ENCODE measurements at regions not wholly inside any gene's neighbourhood (a gene's known extent, or its start where the extent isn't known, plus 50 kb on each side); places are given as distances from the start of the nearest gene placed in this dataset.

DNA sequence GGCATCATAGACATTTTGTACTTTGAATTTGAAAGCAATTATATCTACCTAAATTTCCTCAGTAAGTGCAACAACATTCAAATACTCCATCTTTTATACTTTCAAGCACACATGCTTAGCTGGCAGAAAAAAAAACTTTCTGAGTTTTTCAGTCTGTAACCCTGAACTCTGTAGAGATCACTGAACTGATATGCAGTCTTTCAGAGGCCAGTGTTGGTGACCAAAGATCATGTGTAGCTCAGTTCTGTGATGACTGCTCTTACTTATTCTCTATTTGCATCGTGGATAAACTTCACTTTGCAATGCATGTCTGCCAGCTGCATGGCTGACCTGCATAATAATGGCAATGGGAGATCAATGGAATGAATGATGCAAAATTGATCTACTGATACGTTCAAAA is 431.3 kb downstream of the FRK start:
- Mint-ChIP-seq H3K4me3 (no peak overlapping the region), H3K27ac (no peak overlapping the region), H3K9me3 (peaks cover 0 to 3% (median 0%) of the 10 kb centered on the region in 7 donors), H3K36me3 (no peaks in the 10 kb centered on the region), H3K4me1 (no peaks in the 10 kb centered on the region), H3K27me3 (no peaks in the 10 kb centered on the region)
- no peaks in the 10 kb centered on the region for H3K27me3 ChIP-seq (ENCODE audit: control insufficient read depth, insufficient read depth, low read length)
- H3K27ac ChIP-seq (ENCODE audit: insufficient read depth, low read length, poor library complexity, severe bottlenecking), result no peak overlapping the region
- H3K9me3 ChIP-seq (ENCODE audit: control insufficient read depth in 2 of 2, low read length in 2 of 2), result peaks cover 0 to 4% of the 10 kb centered on the region in 2 experiments
- DNase-seq (no peak), ATAC-seq (ENCODE audit: low read depth in 2 of 2) (no peak)
- no peak overlapping the region for H3K4me3 ChIP-seq (ENCODE audit: low read depth, low read length)
- no peaks in the 10 kb centered on the region for H3K4me1 ChIP-seq (ENCODE audit: control insufficient read depth, insufficient read depth, low read length, poor library complexity, severe bottlenecking)
- H3K36me3 ChIP-seq (ENCODE audit: control insufficient read depth, insufficient read depth, low read length), result no peaks in the 10 kb centered on the region

DNA sequence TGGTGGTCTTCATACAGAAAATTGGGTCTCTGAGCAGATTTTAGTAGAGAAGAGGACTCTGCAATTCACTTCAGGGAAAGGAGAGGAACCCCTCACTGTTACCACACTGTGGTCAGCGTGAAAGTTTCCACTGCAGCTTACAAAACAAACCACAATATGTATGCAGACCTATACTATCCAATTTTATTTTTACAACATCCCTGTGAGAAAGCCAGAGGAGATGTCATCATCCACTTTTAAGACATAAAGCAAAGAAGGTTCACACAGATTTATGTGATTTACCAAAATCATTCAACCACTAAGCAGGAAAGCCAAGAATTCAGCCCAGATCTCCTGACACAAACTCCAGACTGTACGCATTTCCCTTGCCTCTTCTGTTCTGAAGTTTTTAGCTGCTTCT is 442.4 kb downstream of the FRK start:
- H3K27me3 Mint-ChIP-seq, result no peaks in the 10 kb centered on the region
- DNase-seq, result no peak
- Histone ChIP-seq H3K9me3 (ENCODE audit: control insufficient read depth in 2 of 2, low read length in 2 of 2) (no peaks in the 10 kb centered on the region), H3K36me3 (ENCODE audit: control insufficient read depth, insufficient read depth, low read length) (no peaks in the 10 kb centered on the region), H3K4me3 (ENCODE audit: low read depth, low read length) (no peak overlapping the region), H3K27ac (ENCODE audit: insufficient read depth, low read length, poor library complexity, severe bottlenecking) (no peak overlapping the region), H3K4me1 (ENCODE audit: control insufficient read depth, insufficient read depth, low read length, poor library complexity, severe bottlenecking) (no peaks in the 10 kb centered on the region), H3K27me3 (ENCODE audit: control insufficient read depth, insufficient read depth, low read length) (no peaks in the 10 kb centered on the region)
- no peak for ATAC-seq (ENCODE audit: low read depth in 2 of 2)
- H3K4me1 Mint-ChIP-seq, result no peaks in the 10 kb centered on the region
- H3K36me3 Mint-ChIP-seq, result no peaks in the 10 kb centered on the region
- H3K27ac Mint-ChIP-seq, result no peak overlapping the region
- H3K4me3 Mint-ChIP-seq, result no peak overlapping the region
- peaks cover 2 to 20% (median 6%) of the 10 kb centered on the region in 7 donors for H3K9me3 Mint-ChIP-seq

DNA sequence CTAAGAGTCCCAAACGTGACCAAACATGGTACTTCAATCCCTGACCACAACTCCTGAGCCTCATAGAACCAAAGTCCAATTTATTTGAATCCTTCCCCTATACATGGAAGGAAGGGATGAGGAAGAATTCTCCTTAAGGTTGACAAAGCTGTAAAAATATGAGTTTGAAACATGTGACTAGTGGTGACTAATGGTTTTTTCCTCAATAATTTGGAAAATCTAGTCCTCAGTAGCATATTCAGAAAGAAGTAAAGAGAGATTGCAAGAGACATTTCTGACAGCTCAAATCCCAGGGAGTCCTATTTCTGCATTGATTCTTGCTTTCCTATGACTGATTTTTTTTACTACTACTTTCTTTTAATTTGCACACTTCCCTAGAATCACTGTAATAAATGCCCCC is 443.7 kb downstream of the FRK start:
- no peaks in the 10 kb centered on the region for H3K4me1 Mint-ChIP-seq
- H3K27me3 Mint-ChIP-seq, result no peaks in the 10 kb centered on the region
- no peaks in the 10 kb centered on the region for H3K4me1 ChIP-seq (ENCODE audit: control insufficient read depth, insufficient read depth, low read length, poor library complexity, severe bottlenecking)
- H3K9me3 ChIP-seq (ENCODE audit: control insufficient read depth in 2 of 2, low read length in 2 of 2), result no peaks in the 10 kb centered on the region
- no peak overlapping the region for H3K4me3 ChIP-seq (ENCODE audit: low read depth, low read length)
- H3K27me3 ChIP-seq (ENCODE audit: control insufficient read depth, insufficient read depth, low read length), result no peaks in the 10 kb centered on the region
- H3K27ac ChIP-seq (ENCODE audit: insufficient read depth, low read length, poor library complexity, severe bottlenecking), result no peak overlapping the region
- H3K4me3 Mint-ChIP-seq, result no peak overlapping the region
- H3K27ac Mint-ChIP-seq, result no peak overlapping the region
- DNase-seq, result no peak
- H3K36me3 Mint-ChIP-seq, result no peaks in the 10 kb centered on the region
- ATAC-seq (ENCODE audit: low read depth in 2 of 2), result no peak
- peaks cover 0 to 8% (median 5%) of the 10 kb centered on the region in 7 donors for H3K9me3 Mint-ChIP-seq
- no peaks in the 10 kb centered on the region for H3K36me3 ChIP-seq (ENCODE audit: control insufficient read depth, insufficient read depth, low read length)

DNA sequence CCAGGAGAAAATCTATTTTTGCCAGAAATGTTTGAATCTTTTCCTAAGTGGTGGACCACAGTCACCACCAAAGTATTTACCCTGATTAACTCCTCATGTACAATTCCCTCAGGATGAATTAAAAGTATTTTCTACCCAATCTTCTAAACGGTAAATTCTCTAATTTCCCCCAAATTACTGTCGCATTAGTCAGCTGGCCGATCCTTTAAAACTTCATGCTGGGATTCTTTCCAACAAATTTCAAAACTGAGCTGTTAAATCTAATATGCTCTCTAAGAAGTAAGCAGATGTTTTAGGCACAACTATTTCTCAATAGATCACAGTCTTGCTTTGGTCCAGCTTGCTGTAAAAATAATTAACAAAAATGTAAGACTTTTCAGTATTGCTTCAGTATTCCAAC is 447.2 kb downstream of the FRK start:
- no peaks in the 10 kb centered on the region for H3K36me3 ChIP-seq (ENCODE audit: control insufficient read depth, insufficient read depth, low read length)
- H3K27ac ChIP-seq (ENCODE audit: insufficient read depth, low read length, poor library complexity, severe bottlenecking), result no peak overlapping the region
- Mint-ChIP-seq H3K36me3 (no peaks in the 10 kb centered on the region), H3K27me3 (no peaks in the 10 kb centered on the region), H3K4me3 (no peak overlapping the region), H3K4me1 (no peaks in the 10 kb centered on the region), H3K27ac (no peak overlapping the region), H3K9me3 (peaks cover 0 to 8% (median 5%) of the 10 kb centered on the region in 7 donors)
- DNase-seq, result no peak
- no peak for ATAC-seq (ENCODE audit: low read depth in 2 of 2)
- H3K4me1 ChIP-seq (ENCODE audit: control insufficient read depth, insufficient read depth, low read length, poor library complexity, severe bottlenecking), result no peaks in the 10 kb centered on the region
- H3K9me3 ChIP-seq (ENCODE audit: control insufficient read depth in 2 of 2, low read length in 2 of 2), result no peaks in the 10 kb centered on the region
- H3K27me3 ChIP-seq (ENCODE audit: control insufficient read depth, insufficient read depth, low read length), result no peaks in the 10 kb centered on the region
- no peak overlapping the region for H3K4me3 ChIP-seq (ENCODE audit: low read depth, low read length)

DNA sequence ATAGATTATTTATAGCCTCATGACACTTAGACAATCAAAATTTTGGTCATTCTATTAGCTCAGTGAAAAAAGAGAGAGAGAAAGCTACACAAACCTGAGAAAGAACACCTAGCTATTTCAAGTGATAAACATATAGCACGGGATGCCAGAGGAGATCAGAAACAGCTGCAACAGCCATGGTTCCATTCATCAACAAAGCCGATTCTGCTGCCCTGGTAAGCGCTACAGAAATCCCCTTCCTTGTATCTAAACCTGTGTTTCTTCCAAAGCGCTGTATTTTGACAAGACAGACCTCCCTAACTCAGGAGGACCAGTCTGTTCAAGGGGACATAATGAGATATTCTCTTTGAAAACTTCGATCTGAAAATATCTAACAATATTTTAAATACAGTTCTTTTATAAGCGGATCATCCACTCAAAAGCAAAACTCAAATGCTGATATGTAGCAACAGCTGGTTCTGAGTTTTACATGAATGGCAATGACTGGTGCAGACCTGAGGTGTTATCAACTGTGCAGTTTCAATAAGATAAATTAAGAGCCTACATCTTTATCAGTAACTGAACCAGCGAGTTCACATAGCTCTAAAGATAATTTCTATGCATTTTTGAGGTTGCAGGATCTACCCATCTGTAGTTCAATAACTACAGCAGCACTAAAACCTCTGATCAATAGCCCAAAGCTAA is 447.8 kb downstream of the FRK start:
- no peak for ATAC-seq (ENCODE audit: low read depth in 2 of 2)
- H3K9me3 ChIP-seq (ENCODE audit: control insufficient read depth in 2 of 2, low read length in 2 of 2), result no peaks in the 10 kb centered on the region
- no peaks in the 10 kb centered on the region for H3K36me3 ChIP-seq (ENCODE audit: control insufficient read depth, insufficient read depth, low read length)
- H3K27me3 ChIP-seq (ENCODE audit: control insufficient read depth, insufficient read depth, low read length), result no peaks in the 10 kb centered on the region
- peaks cover 0 to 8% (median 4%) of the 10 kb centered on the region in 7 donors for H3K9me3 Mint-ChIP-seq
- H3K4me1 Mint-ChIP-seq, result no peaks in the 10 kb centered on the region
- no peak overlapping the region for H3K4me3 ChIP-seq (ENCODE audit: low read depth, low read length)
- no peak overlapping the region for H3K27ac ChIP-seq (ENCODE audit: insufficient read depth, low read length, poor library complexity, severe bottlenecking)
- no peaks in the 10 kb centered on the region for H3K27me3 Mint-ChIP-seq
- H3K4me3 Mint-ChIP-seq, result no peak overlapping the region
- H3K4me1 ChIP-seq (ENCODE audit: control insufficient read depth, insufficient read depth, low read length, poor library complexity, severe bottlenecking), result no peaks in the 10 kb centered on the region
- no peak overlapping the region for H3K27ac Mint-ChIP-seq
- DNase-seq, result no peak
- H3K36me3 Mint-ChIP-seq, result no peaks in the 10 kb centered on the region

DNA sequence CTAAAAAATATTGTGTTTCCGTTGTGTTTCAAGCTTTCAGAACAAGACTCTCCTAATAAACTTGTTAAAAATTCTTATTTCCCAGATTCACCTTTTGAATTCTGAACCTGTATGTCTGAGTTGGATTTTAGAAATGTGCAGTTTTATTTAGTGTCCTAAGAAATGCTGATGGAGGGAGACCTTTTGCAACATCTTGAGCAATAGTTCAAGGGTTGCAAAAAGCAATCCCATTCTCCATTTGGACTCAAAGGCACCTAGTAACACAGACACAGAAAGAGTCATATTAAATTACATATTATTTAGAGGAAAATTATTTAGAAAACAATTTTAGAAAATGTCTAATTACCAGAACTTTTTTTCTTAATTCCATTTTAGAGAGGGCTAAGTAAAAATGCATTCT is 448.5 kb downstream of the FRK start:
- DNase-seq (no peak), ATAC-seq (ENCODE audit: low read depth in 2 of 2) (no peak)
- H3K9me3 Mint-ChIP-seq, result peaks cover 0 to 8% (median 5%) of the 10 kb centered on the region in 7 donors
- no peaks in the 10 kb centered on the region for H3K4me1 ChIP-seq (ENCODE audit: control insufficient read depth, insufficient read depth, low read length, poor library complexity, severe bottlenecking)
- no peak overlapping the region for H3K4me3 Mint-ChIP-seq
- H3K4me3 ChIP-seq (ENCODE audit: low read depth, low read length), result no peak overlapping the region
- no peaks in the 10 kb centered on the region for H3K27me3 Mint-ChIP-seq
- H3K36me3 Mint-ChIP-seq, result no peaks in the 10 kb centered on the region
- H3K4me1 Mint-ChIP-seq, result no peaks in the 10 kb centered on the region
- H3K27ac ChIP-seq (ENCODE audit: insufficient read depth, low read length, poor library complexity, severe bottlenecking), result no peak overlapping the region
- H3K36me3 ChIP-seq (ENCODE audit: control insufficient read depth, insufficient read depth, low read length), result no peaks in the 10 kb centered on the region
- no peak overlapping the region for H3K27ac Mint-ChIP-seq
- H3K27me3 ChIP-seq (ENCODE audit: control insufficient read depth, insufficient read depth, low read length), result no peaks in the 10 kb centered on the region
- H3K9me3 ChIP-seq (ENCODE audit: control insufficient read depth in 2 of 2, low read length in 2 of 2), result no peaks in the 10 kb centered on the region

DNA sequence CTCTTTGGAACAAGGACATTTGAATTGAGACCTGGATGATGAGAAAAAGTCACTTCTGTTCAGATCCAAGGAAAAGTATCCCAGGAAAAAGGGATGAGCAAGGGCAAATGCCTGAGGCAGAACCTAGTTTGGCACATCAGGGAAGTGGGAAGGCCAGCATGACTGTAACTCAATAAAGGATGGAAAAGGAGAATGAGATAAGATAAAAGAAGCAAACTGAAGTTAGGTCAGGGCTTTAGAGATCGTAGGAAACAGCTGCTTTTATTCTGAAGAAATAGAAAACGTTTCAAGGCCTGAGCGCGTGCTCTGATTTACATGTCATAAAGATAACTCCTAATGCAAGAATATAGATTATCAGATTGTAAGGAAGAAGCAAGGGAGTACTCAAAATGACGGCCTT is 450.0 kb downstream of the FRK start:
- no peaks in the 10 kb centered on the region for H3K27me3 ChIP-seq (ENCODE audit: control insufficient read depth, insufficient read depth, low read length)
- H3K4me1 ChIP-seq (ENCODE audit: control insufficient read depth, insufficient read depth, low read length, poor library complexity, severe bottlenecking), result no peaks in the 10 kb centered on the region
- H3K27ac ChIP-seq (ENCODE audit: insufficient read depth, low read length, poor library complexity, severe bottlenecking), result no peak overlapping the region
- Mint-ChIP-seq H3K27me3 (no peaks in the 10 kb centered on the region), H3K27ac (no peak overlapping the region), H3K4me3 (no peak overlapping the region), H3K9me3 (peaks cover 0 to 9% (median 2%) of the 10 kb centered on the region in 7 donors), H3K4me1 (no peaks in the 10 kb centered on the region), H3K36me3 (no peaks in the 10 kb centered on the region)
- no peak overlapping the region for H3K4me3 ChIP-seq (ENCODE audit: low read depth, low read length)
- H3K9me3 ChIP-seq (ENCODE audit: control insufficient read depth in 2 of 2, low read length in 2 of 2), result no peaks in the 10 kb centered on the region
- no peaks in the 10 kb centered on the region for H3K36me3 ChIP-seq (ENCODE audit: control insufficient read depth, insufficient read depth, low read length)
- no peak for ATAC-seq (ENCODE audit: low read depth in 2 of 2)
- DNase-seq, result no peak

DNA sequence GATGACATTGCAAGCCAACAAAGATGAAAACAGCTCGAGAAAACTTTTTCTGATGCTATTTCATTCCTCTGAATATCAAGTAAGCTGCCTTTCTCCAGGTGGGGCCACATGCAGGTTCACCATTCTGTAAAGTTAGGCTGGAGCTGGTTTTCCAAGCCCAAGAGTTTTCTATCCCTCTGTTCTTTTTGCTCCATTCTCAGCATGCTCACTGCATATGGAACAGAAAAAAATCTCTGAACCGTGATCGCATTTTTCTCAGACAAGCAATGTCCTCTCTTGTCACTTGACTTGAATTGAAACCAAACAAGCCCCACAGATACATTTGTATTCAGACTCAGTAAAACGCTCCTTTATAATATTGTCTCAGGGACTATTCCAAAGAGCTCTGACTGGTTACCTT is 451.6 kb downstream of the FRK start:
- DNase-seq (no peak), ATAC-seq (ENCODE audit: low read depth in 2 of 2) (no peak)
- H3K36me3 Mint-ChIP-seq, result no peaks in the 10 kb centered on the region
- H3K36me3 ChIP-seq (ENCODE audit: control insufficient read depth, insufficient read depth, low read length), result no peaks in the 10 kb centered on the region
- no peak overlapping the region for H3K27ac Mint-ChIP-seq
- H3K27ac ChIP-seq (ENCODE audit: insufficient read depth, low read length, poor library complexity, severe bottlenecking), result no peak overlapping the region
- no peaks in the 10 kb centered on the region for H3K27me3 ChIP-seq (ENCODE audit: control insufficient read depth, insufficient read depth, low read length)
- H3K4me3 ChIP-seq (ENCODE audit: low read depth, low read length), result no peak overlapping the region
- peaks cover 1 to 14% (median 4%) of the 10 kb centered on the region in 7 donors for H3K9me3 Mint-ChIP-seq
- no peaks in the 10 kb centered on the region for H3K9me3 ChIP-seq (ENCODE audit: control insufficient read depth in 2 of 2, low read length in 2 of 2)
- H3K4me1 ChIP-seq (ENCODE audit: control insufficient read depth, insufficient read depth, low read length, poor library complexity, severe bottlenecking), result no peaks in the 10 kb centered on the region
- H3K4me3 Mint-ChIP-seq, result no peak overlapping the region
- H3K27me3 Mint-ChIP-seq, result no peaks in the 10 kb centered on the region
- H3K4me1 Mint-ChIP-seq, result no peaks in the 10 kb centered on the region

Measured in CD4-positive, CD25-positive, alpha-beta regulatory T cell (primary cell).